Astrocyte of the spinal cord (primary cell): ENCODE measurements at regions not wholly inside any gene's neighbourhood (a gene's known extent, or its start where the extent isn't known, plus 50 kb on each side); places are given as distances from the start of the nearest gene placed in this dataset.

Source experiments
- DNase-seq: peaks from one replicate; pipeline ENCODE4 v3.0.0; 2011; ENCODE audit warnings: low read depth, low spot score
- H3K4me3 ChIP-seq: 2 replicates; pipeline ENCODE4 v1.5.1; 2011; ENCODE audit warnings: low read depth, mild to moderate bottlenecking, low read length, moderate library complexity
- CTCF ChIP-seq: IDR thresholded peaks from 2 replicates; pipeline ENCODE4 v1.5.1; 2012; ENCODE audit warnings: low read depth, mild to moderate bottlenecking, low read length, inconsistent platforms
- in situ Hi-C: cut with HindIII; loops from 2 replicates; pipeline ENCODE4 v1.10.0; 2017; ENCODE audit warnings: low sequenced_read_pairs

- H3K4me3 ChIP-seq = no peak overlapping the region
- in situ Hi-C loops = no loop called here
- no peak for DNase-seq
- no peak for TF ChIP-seq CTCF
Measured at GRCh38 chr15:98150536-98150935, 190.0 kb downstream of the ARRDC4 start.

GRCh38 chr15:98151096-98151495 lies 190.6 kb downstream of the ARRDC4 start:
- no peak for TF ChIP-seq CTCF
- no peak overlapping the region for H3K4me3 ChIP-seq
- in situ Hi-C loops = no loop called here
- no peak for DNase-seq

- in situ Hi-C loops = no loop called here
- H3K4me3 ChIP-seq = no peak overlapping the region
- no peak for DNase-seq
- no peak for TF ChIP-seq CTCF
Measured at GRCh38 chr15:98152156-98152555, 191.7 kb downstream of the ARRDC4 start.

- peak; percentile 44 for DNase-seq
- TF ChIP-seq CTCF = no peak
- no peak overlapping the region for H3K4me3 ChIP-seq
- in situ Hi-C loops = no loop called here
Measured at GRCh38 chr15:98154863-98155262, 194.4 kb downstream of the ARRDC4 start.

- in situ Hi-C loops = no loop called here
Measured at GRCh38 chr15:98155356-98155755, 194.9 kb downstream of the ARRDC4 start.

GRCh38 chr15:98160236-98160635 lies 199.7 kb downstream of the ARRDC4 start:
- no peak for DNase-seq
- TF ChIP-seq CTCF = no peak
- in situ Hi-C loops = no loop called here
- no peak overlapping the region for H3K4me3 ChIP-seq

More at GRCh38 chr15:98155356-98155755, 194.9 kb downstream of the ARRDC4 start:
- no peak for DNase-seq
- TF ChIP-seq CTCF = no peak
- no peak overlapping the region for H3K4me3 ChIP-seq

- no peak for DNase-seq
- H3K4me3 ChIP-seq = no peak overlapping the region
- TF ChIP-seq CTCF = no peak
- in situ Hi-C loops = no loop called here
Measured at GRCh38 chr15:98163319-98164045, 203.0 kb downstream of the ARRDC4 start.
